Tibial nerve (tissue), 4 donors: ENCODE measurements at regions not wholly inside any gene's neighbourhood (a gene's known extent, or its start where the extent isn't known, plus 50 kb on each side); places are given as distances from the start of the nearest gene placed in this dataset.

Experiments used
- DNase-seq, 2 donors: peaks; one replicate each; pipeline ENCODE4 v3.0.0-alpha.2; 2019; ENCODE audit warnings: low spot score in 2 of 2
- H3K27ac ChIP-seq, 4 donors: fragments of 200-600 bp; sonication (generic) in 3 of 4; one replicate each; pipeline ENCODE4 v1.5.1; 2017 to 2019; ENCODE audit warnings: mild to moderate bottlenecking in 1 of 4
- H3K27me3 ChIP-seq, 2 donors: fragments of 200-600 bp; sonication (generic) in 1 of 2; one replicate each; pipeline versions ENCODE4 v1.5.1 to v1.6.0; 2017 to 2019
- H3K36me3 ChIP-seq, 3 donors: fragments of 200-600 bp; sonication (generic); one replicate each; pipeline ENCODE4 v1.5.1; 2018 to 2019
- H3K4me1 ChIP-seq, 4 donors: fragments of 200-600 bp; sonication (generic) in 3 of 4; one replicate each; pipeline ENCODE4 v1.5.1; 2017 to 2019
- H3K4me3 ChIP-seq, 4 donors: fragments of 200-600 bp; sonication (generic) in 3 of 4; one replicate each; pipeline ENCODE4 v1.5.1; 2017 to 2019; ENCODE audit warnings: mild to moderate bottlenecking in 1 of 4, moderate library complexity in 1 of 4
- H3K9me3 ChIP-seq, 4 donors: fragments of 200-600 bp; sonication (generic) in 3 of 4; one replicate each; pipeline ENCODE4 v1.5.1; 2017 to 2019
- CTCF ChIP-seq, 5 experiments: fragments of 200-600 bp in 3 of 5; fragments of 450-650 bp in 2 of 5; sonication (generic) in 3 of 5; IDR thresholded peaks; one replicate each; pipeline ENCODE4 v1.5.1; 2016 to 2019; ENCODE audit warnings: antibody characterized with exemption in 5 of 5, mild to moderate bottlenecking in 3 of 5, moderate library complexity in 2 of 5
- EP300 ChIP-seq, 2 donors: sonication (generic); formaldehyde crosslinking; IDR thresholded peaks; one replicate each; pipeline ENCODE4 v1.6.1; 2017; ENCODE audit warnings: antibody characterized with exemption in 2 of 2, mild to moderate bottlenecking in 1 of 2
- POLR2A ChIP-seq, 2 donors: fragments of 450-650 bp; IDR thresholded peaks; one replicate each; pipeline ENCODE4 v1.6.1; 2017; ENCODE audit warnings: antibody characterized with exemption in 2 of 2, mild to moderate bottlenecking in 2 of 2, moderate library complexity in 2 of 2
- WGBS, 2 donors: methylation state at CpG; one replicate each; pipeline ENCODE4 v1.1.5; 2018; 5-methylcytosine and 5-hydroxymethylcytosine counted together

- H3K9me3 ChIP-seq: no peaks in the 10 kb centered on the region
- DNase-seq: no peak
- 90 to 94% methylated on average over 22 to 35 of the region's 45 CpGs for WGBS, 2 donors
- H3K27me3 ChIP-seq: no peaks in the 10 kb centered on the region
- no peaks in the 10 kb centered on the region for H3K36me3 ChIP-seq
- no peaks in the 10 kb centered on the region for H3K4me1 ChIP-seq
- TF ChIP-seq EP300 (IDR thresholded peaks at IDR 0.05): no peak
- TF ChIP-seq CTCF (IDR thresholded peaks at IDR 0.05): no peak
- TF ChIP-seq POLR2A (IDR thresholded peaks at IDR 0.05): no peak
- H3K4me3 ChIP-seq: no peak overlapping the region
- H3K27ac ChIP-seq: no peak overlapping the region
These were observed 835.0 kb downstream of the TBL1XR1 start for GRCh38 chr3:176362191-176362731.

GRCh38 chr3:176359211-176359610 is 838.1 kb downstream of the TBL1XR1 start:
- no peaks in the 10 kb centered on the region for H3K4me1 ChIP-seq
- no peak for DNase-seq
- TF ChIP-seq POLR2A (IDR thresholded peaks at IDR 0.05) (no peak), EP300 (IDR thresholded peaks at IDR 0.05) (no peak), CTCF (IDR thresholded peaks at IDR 0.05) (no peak)
- H3K27ac ChIP-seq: no peak overlapping the region
- WGBS, 2 donors: 67 to 76% methylated on average over 3 of the region's 3 CpGs
- no peaks in the 10 kb centered on the region for H3K9me3 ChIP-seq
- H3K4me3 ChIP-seq: no peak overlapping the region
- H3K36me3 ChIP-seq: no peaks in the 10 kb centered on the region
- no peaks in the 10 kb centered on the region for H3K27me3 ChIP-seq

- no peak for DNase-seq
- Histone ChIP-seq H3K4me3 (no peak overlapping the region), H3K9me3 (no peaks in the 10 kb centered on the region), H3K27ac (no peak overlapping the region), H3K4me1 (peaks cover 0 to 5% (median 0%) of the 10 kb centered on the region in 4 donors), H3K36me3 (no peaks in the 10 kb centered on the region), H3K27me3 (no peaks in the 10 kb centered on the region)
- no peak for TF ChIP-seq POLR2A (IDR thresholded peaks at IDR 0.05)
- no peak for TF ChIP-seq CTCF (IDR thresholded peaks at IDR 0.05)
- no peak for TF ChIP-seq EP300 (IDR thresholded peaks at IDR 0.05)
These were observed 839.4 kb downstream of the TBL1XR1 start for GRCh38 chr3:176357891-176358290.

- H3K4me1 ChIP-seq: peaks cover 0 to 14% (median 0%) of the 10 kb centered on the region in 4 donors
- no peaks in the 10 kb centered on the region for H3K36me3 ChIP-seq
- WGBS, 2 donors: 52 to 63% methylated on average over 2 of the region's 2 CpGs
- H3K27ac ChIP-seq: no peak overlapping the region
- H3K4me3 ChIP-seq: no peak overlapping the region
- H3K9me3 ChIP-seq: no peaks in the 10 kb centered on the region
- no peak for DNase-seq
- TF ChIP-seq CTCF (IDR thresholded peaks at IDR 0.05) (no peak), POLR2A (IDR thresholded peaks at IDR 0.05) (no peak), EP300 (IDR thresholded peaks at IDR 0.05) (no peak)
- H3K27me3 ChIP-seq: no peaks in the 10 kb centered on the region
These were observed 842.4 kb downstream of the TBL1XR1 start for GRCh38 chr3:176354843-176355242.

GRCh38 chr3:176352716-176353334 is 844.5 kb downstream of the TBL1XR1 start:
- Histone ChIP-seq H3K9me3 (no peaks in the 10 kb centered on the region), H3K27ac (no peak overlapping the region), H3K4me1 (peaks cover 0 to 14% (median 0%) of the 10 kb centered on the region in 4 donors), H3K27me3 (no peaks in the 10 kb centered on the region), H3K4me3 (no peak overlapping the region), H3K36me3 (no peaks in the 10 kb centered on the region)
- TF ChIP-seq EP300 (IDR thresholded peaks at IDR 0.05) (no peak), CTCF (IDR thresholded peaks at IDR 0.05) (no peak), POLR2A (IDR thresholded peaks at IDR 0.05) (no peak)
- WGBS, 2 donors: 14 to 20% methylated on average over 4 of the region's 4 CpGs
- DNase-seq: no peak
